Fibroblast of skin of scalp (primary cell): ENCODE measurements at regions not wholly inside any gene's neighbourhood (a gene's known extent, or its start where the extent isn't known, plus 50 kb on each side); places are given as distances from the start of the nearest gene placed in this dataset.
"Not testable (repeated sequence)": the region's sequence is repeated elsewhere in the genome, so short reads cannot be mapped to it uniquely, and the experiment has no call there.

Experiments
- DNase-seq: peaks from one replicate; pipeline ENCODE4 v3.0.0-alpha.2; 2013

GRCh38 chr9:111148052-111149017 is 110.1 kb upstream of the LPAR1 start:
- peak; percentile 39 for DNase-seq

GRCh38 chr9:111147041-111147440 is 108.8 kb upstream of the LPAR1 start:
- no peak for DNase-seq

- DNase-seq, result no peak
These were observed 106.5 kb upstream of the LPAR1 start for GRCh38 chr9:111144741-111145140.

GRCh38 chr9:111136180-111136579 is 97.9 kb upstream of the LPAR1 start:
- DNase-seq, result no peak

GRCh38 chr9:111131211-111131610 is 92.9 kb upstream of the LPAR1 start:
- DNase-seq, result no peak

GRCh38 chr9:111120526-111120925 is 82.3 kb upstream of the LPAR1 start:
- DNase-seq, result no peak

GRCh38 chr9:111118256-111118948 is 80.1 kb upstream of the LPAR1 start:
- peak; percentile 55 for DNase-seq

- DNase-seq, result no peak
These were observed 76.2 kb upstream of the LPAR1 start for GRCh38 chr9:111114486-111114885.

- DNase-seq, result no peak
These were observed 75.4 kb upstream of the LPAR1 start for GRCh38 chr9:111113712-111114111.

- DNase-seq, result no peak
These were observed 72.5 kb upstream of the LPAR1 start for GRCh38 chr9:111110805-111111204.

GRCh38 chr9:111108946-111109345 is 70.7 kb upstream of the LPAR1 start:
- DNase-seq, result peak; percentile 15

- no peak for DNase-seq
These were observed 68.9 kb upstream of the LPAR1 start for GRCh38 chr9:111107141-111107540.

GRCh38 chr9:111106202-111106601 is 67.9 kb upstream of the LPAR1 start:
- DNase-seq, result no peak

- DNase-seq, result no peak
These were observed 64.7 kb upstream of the LPAR1 start for GRCh38 chr9:111102793-111103464.

- no peak for DNase-seq
These were observed 61.1 kb upstream of the LPAR1 start for GRCh38 chr9:111099199-111100008.

- DNase-seq, result no peak
These were observed 59.8 kb upstream of the LPAR1 start for GRCh38 chr9:111098093-111098492.

GRCh38 chr9:111096051-111096450 is 57.8 kb upstream of the LPAR1 start:
- DNase-seq, result no peak

- no peak for DNase-seq
These were observed 57.2 kb upstream of the LPAR1 start for GRCh38 chr9:111095441-111095840.

GRCh38 chr9:111094958-111095357 is 56.7 kb upstream of the LPAR1 start:
- no peak for DNase-seq

GRCh38 chr9:111094433-111094924 is 56.2 kb upstream of the LPAR1 start:
- DNase-seq, result peak; percentile 82

GRCh38 chr9:111092167-111092566 is 53.9 kb upstream of the LPAR1 start:
- DNase-seq, result not testable (repeated sequence)
